GM18861 (cell line): ENCODE measurements at regions not wholly inside any gene's neighbourhood (a gene's known extent, or its start where the extent isn't known, plus 50 kb on each side); places are given as distances from the start of the nearest gene placed in this dataset.
"Not testable (repeated sequence)": the region's sequence is repeated elsewhere in the genome, so short reads cannot be mapped to it uniquely, and the experiment has no call there.

Experiments used
- ATAC-seq: cut with Tn5 transposase; IDR thresholded peaks from one replicate; pipeline ENCODE4 v1.9.1; 2021; ENCODE audit not compliant: unreplicated experiment

DNA sequence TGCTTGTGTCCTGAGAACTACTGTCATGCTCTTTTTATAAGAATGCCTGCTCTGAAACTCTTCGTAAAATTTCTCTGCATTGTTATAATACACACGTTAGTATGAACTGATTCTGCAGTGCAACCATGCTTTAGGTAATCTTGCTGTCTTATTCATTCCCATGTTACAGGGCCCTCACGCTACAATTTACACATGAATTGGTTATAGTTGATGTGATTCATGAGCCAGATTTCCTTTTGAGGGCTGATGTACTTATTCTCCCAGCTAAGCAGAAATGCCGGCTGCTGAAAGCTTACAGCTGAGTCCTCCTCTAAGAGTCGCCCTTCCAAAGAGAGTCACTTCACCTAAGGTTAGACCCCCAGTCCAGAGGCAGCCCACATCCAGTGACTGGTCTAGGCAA, 233.5 kb upstream of the PCSK5 start:
- ATAC-seq = no peak

DNA sequence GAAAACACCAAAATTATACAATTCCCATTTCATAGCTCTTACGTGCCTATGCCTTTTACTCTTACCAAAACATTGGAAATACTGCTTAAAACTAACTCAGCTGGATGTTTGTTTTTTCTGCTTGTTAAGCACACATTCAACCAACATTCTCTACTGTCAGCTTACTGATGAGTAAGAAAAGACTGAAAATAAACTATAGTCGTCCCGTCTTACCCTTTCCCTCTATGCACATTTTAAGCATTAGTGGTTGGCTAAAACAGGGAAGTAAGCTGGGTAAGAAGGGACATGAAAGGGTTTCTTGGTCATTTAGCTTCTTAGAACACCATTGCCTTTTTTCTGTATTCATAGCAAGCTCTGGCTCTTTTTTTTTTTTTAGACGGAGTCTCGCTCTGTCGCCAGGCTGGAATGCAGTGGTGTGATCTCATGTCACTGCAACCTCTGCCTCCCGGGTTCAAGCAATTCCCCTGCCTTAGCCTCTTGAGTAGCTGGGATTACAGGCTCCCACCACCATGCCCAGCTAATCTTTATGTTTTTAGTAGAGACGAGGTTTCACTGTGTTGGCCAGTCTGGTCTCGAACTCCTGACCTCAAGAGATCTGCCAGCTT, 232.1 kb upstream of the PCSK5 start:
- no peak for ATAC-seq

DNA sequence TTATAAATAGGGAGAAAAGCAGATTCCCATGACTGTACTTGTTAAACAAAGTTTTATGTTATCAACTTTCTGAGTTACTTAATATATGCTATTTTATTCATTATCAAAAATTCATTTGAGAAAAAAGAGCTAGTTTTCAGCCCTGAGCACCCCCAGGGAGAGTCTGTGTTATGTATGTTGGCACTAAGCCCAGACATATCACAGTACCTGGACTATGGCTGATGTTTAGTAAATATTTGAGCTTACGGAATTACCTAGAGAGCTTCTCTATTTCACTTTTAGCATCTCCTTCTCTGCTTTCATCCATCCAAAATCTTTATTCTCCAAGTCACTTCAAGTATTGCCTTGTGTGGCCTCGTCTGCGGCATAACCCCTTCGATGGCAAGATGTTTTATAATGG, 225.9 kb upstream of the PCSK5 start:
- no peak for ATAC-seq

DNA sequence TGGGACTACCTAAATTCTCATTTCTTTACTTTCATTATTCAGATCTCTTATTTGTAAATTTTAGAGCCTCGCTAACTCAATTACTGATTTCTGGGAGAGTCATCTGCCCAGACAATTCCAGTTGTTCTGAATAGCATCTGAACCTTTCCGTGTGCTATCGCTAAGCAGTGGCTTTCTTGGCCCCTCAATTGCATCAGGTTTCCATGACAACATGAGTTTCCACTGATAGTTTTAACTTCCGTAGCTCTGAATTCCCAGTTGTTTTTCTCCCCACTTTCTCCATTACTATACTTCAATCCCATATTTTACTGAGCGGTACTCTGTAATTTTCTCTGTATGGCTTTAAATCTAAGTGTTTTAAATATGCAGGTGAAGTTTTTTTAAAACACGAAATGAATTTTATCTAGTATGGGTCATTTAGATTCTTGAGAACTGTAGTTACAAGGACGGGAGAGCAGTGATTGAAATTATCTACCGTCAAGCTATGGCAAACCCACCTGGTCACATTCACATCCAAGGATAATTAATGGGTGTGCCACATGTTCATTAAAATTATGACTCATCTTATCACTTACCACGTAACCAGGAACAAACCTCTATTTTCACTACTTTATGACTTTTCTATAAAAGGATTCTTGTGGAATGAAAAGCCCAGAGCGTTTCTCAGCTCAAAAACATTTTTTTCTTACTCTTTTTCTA, 223.5 kb upstream of the PCSK5 start:
- ATAC-seq = no peak

DNA sequence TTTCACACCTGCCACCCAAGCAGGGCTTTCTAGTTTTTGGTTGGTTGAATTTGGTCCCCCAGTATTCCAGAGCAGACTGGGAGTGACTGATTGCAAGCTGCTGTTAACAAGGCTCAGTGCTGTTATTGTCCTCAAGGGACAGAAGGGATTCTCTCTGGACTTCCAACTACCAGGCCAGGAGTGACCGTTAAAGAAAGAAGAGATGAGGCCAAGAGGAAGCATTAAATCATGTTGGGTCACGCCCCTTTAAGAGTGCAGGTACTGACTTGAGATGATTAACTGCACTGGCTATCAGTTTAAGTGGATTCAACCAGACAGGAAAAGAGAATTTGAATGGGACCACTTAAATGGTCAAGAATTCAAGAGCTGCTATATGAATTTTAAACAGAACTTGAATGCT, 220.8 kb upstream of the PCSK5 start:
- no peak for ATAC-seq

DNA sequence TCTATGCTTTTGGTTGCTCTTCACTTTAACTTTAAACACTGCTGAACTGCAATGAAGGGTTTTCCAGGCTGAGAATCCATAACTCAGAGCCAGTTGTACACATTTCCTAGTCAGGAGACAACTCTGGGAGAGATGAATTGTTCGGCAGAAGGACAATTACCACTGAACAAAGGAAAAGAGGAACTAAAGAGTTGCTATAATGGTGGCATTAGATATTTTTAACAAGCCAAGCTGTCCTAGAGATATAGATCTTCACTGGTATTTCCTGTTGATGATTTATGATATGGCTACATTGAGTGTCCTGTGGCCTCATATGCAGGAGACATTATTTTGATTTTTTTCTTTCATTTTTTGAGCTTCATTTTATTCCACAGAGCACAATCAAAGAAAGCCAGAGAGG, 219.1 kb upstream of the PCSK5 start:
- ATAC-seq = no peak

DNA sequence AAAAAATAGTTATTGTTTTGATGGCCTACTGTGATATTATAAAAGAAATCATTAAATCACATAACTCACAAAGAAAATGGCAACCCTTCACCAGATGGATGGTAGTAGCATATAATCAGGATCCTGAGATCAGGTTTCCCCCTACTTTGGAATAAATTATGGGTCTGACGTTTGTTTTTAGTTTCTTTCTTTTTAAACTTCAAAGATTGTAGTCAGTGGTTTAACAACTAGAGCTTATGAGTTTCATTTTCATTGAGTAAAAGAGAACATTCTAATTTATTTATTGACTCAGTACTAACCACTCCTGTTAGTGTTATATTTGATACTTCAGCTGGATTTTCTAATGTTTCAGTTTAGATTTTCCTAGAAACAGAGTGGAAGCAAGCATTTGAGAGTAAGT, 218.0 kb upstream of the PCSK5 start:
- no peak for ATAC-seq

DNA sequence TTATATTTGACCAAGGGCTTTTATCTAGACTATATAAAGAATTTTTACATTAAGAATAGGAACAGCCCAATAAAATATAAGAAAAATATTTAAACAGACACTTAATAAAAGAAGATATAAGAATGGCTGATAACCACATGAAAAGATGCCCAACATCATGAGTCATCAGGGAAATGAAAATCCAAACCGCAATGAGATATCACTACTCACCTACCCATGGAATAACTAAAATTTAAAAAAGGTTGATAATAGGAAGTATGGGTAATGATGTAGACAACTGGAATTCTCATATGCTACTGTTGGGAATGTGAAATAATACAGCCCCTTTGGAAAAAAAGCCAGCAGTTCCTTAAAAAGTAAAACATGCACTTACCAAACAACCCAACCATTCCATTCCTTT, 206.9 kb upstream of the PCSK5 start:
- no peak for ATAC-seq

DNA sequence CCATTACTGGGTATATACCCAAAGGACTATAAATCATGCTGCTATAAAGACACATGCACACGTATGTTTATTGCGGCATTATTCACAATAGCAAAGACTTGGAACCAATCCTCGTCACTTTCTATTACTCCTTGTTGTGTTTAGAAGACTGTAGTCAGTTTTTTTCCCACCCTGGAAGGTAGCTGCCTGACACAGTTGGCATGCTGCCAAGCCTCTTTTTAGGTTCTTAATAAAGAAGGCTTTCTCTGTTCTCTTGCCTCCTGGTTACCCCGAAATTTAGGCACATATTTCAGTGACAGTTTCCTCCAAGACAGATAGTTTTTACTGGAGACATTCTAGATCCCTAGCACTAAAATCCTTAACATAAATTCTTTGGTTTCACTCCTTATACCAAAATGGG, 205.4 kb upstream of the PCSK5 start:
- ATAC-seq = no peak

DNA sequence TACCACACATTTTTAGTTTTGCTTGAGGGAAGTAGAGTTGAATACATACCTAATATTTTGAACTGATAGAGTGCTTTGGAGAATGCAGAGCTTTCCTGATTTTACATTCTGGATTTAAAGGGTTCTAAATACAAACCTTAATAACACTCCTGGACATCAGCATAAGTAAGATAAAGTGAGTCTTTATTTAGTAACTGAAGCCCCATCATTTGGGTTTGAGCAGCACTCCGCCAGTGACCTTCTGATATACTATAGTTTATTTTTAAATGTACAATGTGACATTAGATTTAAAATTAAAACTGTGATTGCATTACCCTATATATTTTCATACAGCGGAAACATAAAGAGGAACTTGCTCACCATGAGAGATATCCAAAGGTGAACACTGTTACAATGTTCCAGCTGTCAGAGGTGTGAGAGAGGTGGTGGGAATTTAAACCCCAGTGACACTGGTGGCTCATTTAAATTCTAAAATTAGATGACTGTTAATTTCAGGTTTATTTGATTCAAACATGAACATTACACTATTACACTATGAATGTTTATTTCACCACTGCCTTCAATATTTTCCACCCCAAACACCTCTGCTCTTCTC, 203.0 kb upstream of the PCSK5 start:
- no peak for ATAC-seq

DNA sequence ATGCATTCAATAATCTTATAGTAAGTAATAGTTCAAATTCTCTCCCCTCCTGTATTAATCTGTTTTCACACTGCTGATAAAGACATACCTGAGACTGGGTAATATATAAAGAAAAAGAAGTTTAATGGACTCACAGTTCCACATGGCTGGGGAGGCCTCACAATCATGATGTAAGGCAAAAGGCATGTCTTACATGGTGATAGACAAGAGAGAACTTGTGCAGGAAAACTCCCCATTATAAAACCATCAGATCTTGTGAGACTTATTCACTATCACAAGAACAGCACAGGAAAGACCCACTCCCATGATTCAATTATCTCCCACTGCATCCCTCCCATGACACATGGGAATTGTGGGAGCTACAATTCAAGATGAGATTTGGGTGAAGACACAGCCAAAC, 199.9 kb upstream of the PCSK5 start:
- ATAC-seq = not testable (repeated sequence)

DNA sequence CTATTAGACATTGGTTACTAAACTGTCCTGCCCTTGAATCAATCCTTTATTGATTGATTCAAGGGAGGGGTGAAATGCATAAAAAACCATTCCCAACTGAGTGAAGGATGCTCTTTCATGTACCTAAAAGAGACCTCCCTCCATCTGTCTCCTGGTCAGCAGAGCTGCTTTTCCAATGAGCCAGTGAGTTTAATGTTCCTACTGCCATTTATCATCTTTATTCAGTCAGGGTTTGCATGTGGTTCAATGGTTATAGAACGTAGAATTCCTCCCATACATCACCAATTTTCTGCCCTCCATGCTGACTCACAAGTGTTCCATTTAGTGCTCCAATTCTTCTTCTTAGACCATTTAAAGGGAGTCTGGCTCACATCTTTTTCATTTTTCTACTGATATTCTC, 199.1 kb upstream of the PCSK5 start:
- ATAC-seq = no peak

DNA sequence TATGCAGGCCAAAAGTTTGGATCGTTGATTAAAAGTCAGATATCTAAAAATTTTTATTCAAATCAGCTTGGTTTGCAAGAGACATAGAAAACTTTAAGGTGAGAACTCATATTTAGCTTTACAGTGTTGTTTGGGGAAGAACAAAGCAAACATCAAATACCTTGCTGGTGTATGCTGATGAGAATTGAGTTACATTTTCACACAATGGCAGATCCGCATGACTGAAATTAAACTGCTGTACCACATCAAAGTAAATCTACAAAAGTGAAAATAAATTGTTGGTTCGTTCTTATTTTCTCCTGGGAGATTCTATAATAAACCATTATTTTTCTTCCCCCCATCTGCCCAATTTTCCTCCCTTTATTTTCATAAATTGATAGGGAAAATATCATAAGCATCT, 198.2 kb upstream of the PCSK5 start:
- no peak for ATAC-seq

DNA sequence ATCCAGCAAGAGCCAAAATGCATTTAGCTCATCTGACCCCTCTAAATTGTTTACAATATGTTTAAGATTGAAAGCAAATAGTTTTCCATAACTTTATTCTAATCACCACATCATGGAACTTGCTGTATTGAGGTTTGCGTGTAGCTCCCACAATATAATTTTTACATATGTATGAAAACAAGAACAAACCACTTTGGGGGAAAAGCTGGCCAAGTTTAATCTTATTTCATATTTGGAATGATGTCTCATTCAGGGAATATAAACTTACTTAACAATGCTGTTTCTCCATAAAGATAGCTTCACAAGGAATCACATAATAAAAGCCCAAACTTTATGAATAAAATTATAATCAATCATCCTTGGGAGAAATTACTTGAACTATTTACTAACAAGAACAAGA, 194.6 kb upstream of the PCSK5 start:
- no peak for ATAC-seq

DNA sequence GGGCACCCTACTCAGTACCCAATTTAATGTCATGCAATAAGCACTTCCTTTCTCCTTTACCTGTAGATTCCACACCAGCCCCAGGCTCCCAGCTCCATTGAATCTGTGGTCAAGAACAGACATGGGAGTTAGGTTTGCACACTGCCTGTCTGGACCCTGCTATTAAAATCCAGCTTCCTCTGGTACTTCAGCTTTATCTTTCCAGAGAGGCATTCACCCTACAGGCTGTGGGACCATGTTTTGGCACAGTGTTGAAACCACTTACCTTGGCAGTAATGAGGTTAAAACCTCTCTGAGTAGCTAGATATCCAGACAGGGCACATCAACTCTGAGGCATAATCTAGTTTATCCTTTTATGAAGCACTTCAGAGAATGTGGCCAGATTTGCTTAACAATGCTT, 191.5 kb upstream of the PCSK5 start:
- ATAC-seq = no peak

DNA sequence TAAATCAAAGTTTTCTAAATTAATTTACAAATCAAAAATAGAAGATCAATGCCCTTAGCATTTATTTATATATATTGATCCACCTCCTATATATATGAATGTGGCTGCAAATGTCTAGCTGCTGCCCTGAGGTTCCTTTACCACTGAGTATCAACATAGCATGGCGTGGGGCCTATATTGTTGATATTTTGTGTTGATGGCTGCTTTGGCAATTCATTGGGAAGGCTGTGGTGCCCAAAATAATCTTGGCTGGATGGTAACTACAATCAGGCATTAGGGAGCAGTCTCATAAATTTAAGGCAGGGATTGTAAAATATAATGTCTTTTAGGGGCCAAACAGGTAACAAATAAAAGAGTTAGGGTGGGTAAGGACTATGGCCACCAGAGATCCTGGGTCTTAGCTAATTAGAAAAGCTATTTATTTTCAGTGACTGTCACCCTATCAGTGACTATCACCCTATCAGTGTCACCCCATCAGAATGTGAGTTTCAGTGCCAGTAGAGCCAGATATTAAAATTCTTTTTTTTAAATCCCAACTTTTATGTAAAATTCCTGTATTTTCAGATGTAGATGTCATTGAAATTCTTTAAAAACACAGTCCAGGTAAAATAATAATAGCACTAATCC, 190.7 kb upstream of the PCSK5 start:
- ATAC-seq = no peak

DNA sequence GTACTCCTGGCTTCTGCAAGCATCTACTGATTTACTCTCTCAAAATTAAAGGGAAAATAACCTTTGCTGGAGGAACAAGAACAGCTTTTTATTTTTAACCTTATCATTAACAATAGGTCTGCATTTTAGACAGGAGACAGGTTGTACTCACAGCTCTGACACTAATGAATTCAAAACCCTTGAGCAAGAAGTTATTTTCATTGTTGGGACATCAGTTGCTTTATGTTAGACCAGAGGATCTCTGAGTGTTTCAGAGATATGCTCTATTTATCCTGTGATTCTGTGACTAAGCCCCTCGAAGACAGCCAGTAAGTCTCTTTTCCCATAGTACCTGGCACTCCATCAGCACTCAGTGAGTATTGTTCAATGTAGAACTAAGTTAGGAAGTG, 190.2 kb upstream of the PCSK5 start:
- no peak for ATAC-seq

DNA sequence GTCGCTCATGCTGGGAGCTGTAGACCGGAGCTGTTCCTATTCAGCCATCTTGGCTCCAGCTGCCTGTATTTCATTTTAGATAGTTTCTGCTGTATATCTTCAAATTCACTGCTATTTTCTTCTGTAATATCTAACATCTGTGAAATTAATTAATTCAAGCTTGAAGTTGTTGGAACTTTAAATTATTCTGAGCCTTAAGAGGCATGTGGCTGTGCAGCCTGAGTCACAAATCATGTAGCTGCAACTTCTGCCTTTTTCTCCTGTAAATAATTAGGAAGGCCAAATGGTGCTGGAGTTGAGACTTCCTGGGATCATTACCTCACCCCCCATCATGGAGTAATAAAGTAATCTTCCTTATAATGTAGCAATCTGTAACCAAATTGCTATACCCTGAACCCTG, 183.3 kb upstream of the PCSK5 start:
- ATAC-seq = no peak

DNA sequence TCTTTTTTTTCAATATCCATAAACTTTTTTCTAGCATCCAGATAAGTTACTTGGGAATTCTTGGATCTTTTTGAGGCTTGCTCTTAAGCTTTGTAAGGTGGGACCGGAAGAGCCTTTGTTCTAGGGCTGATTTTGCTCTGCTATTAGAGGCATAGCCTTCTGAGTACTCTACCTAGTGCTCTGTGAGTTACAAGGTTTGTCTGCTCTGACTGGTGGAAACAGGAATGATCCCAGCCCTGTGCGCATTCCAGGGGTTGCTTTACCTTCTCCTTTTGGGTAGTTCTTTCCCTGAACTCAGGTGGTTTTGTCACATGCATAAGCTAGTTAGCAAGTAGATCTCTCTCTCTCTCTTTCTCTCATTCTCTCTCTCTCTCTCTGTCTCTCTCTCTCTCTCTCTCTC, 180.8 kb upstream of the PCSK5 start:
- no peak for ATAC-seq

DNA sequence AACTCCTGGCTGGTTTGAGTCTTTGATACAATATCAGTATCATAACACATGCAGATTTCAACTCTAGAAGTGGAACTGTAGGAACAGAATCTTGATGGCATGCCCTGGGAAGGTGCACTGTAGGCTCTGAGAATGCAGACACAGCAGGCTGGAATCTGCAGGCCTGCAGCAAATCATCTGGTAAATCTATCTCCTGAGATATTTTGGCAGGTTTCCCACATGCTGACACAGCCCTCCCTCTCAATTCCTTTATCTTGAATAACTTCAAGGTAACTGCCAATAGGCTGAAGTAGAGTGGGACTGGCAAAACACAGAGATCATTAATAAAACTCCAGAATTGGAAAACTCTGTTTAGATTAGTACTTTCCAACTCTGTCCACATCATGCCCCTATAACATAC, 177.8 kb upstream of the PCSK5 start:
- ATAC-seq = no peak

DNA sequence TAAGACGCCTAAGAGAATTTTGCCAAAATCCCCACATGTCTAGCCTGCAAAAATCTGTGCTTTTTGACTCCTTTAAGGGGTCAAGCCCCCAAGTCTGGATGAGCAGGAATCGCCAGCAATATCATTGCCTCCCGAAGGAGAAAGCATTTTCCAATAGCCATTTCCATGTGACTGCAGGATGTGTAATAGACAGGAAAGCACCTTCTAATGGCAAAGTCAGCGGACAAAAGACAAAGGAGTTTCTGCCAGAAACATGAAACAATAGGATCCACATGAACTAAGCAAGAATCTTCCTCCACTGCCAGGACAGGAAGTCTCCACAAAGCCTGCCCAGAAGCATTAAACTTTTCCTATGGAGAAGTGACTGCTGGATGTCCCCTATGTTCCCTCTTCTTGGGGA, 177.1 kb upstream of the PCSK5 start:
- no peak for ATAC-seq

DNA sequence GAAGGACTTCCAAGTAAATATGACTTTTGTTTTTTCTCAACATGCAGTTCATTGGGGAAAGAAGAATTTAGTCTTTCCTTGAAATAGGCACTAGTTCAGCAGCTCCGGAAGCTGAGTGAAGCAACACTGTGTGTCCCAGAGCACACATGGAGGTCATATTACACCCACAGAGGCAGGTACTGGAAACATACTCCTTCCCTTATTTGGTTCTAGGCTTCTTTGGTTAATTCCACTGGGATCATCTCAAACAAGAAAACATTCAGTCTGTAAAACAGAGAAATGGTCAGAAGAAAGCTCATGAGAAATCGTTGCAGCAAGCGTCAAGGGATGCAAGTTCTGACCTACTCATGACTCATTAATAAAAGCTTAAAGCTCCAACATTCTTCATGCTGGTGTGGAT, 175.1 kb upstream of the PCSK5 start:
- ATAC-seq = no peak
